HUES48 (cell line): ENCODE measurements at regions not wholly inside any gene's neighbourhood (a gene's known extent, or its start where the extent isn't known, plus 50 kb on each side); places are given as distances from the start of the nearest gene placed in this dataset.
"Not testable (repeated sequence)": the region's sequence is repeated elsewhere in the genome, so short reads cannot be mapped to it uniquely, and the experiment has no call there.

Source experiments
- H3K27ac ChIP-seq: one replicate; pipeline ENCODE4 v1.7.0; 2013; ENCODE audit warnings: low read depth, low read length, inconsistent platforms
- H3K27me3 ChIP-seq: 2 replicates; pipeline ENCODE4 v1.6.1; 2013; ENCODE audit warnings: mild to moderate bottlenecking, low read length; ENCODE audit not compliant: control insufficient read depth, insufficient read depth
- H3K36me3 ChIP-seq: 2 replicates; pipeline ENCODE4 v1.6.1; 2013; ENCODE audit warnings: low read length; ENCODE audit not compliant: control insufficient read depth, insufficient read depth
- H3K4me1 ChIP-seq: 2 replicates; pipeline ENCODE4 v1.6.1; 2013; ENCODE audit warnings: mild to moderate bottlenecking, low read length; ENCODE audit not compliant: control insufficient read depth, insufficient read depth
- H3K4me3 ChIP-seq: 2 replicates; pipeline ENCODE4 v1.5.1; 2013; ENCODE audit warnings: mild to moderate bottlenecking, low read depth, low read length
- H3K9ac ChIP-seq: 2 replicates; pipeline ENCODE4 v1.6.1; 2013; ENCODE audit warnings: mild to moderate bottlenecking, low read depth, low read length, moderate library complexity
- H3K9me3 ChIP-seq: 2 replicates; pipeline ENCODE4 v1.6.1; 2013; ENCODE audit warnings: low read length; ENCODE audit not compliant: control insufficient read depth, insufficient read depth

GRCh38 chr11:98729118-98729517 lies 291.6 kb upstream of the CNTN5 start:
- Histone ChIP-seq H3K9ac (no peak overlapping the region), H3K36me3 (no peaks in the 10 kb centered on the region), H3K9me3 (no peaks in the 10 kb centered on the region), H3K4me3 (no peak overlapping the region), H3K27me3 (no peaks in the 10 kb centered on the region), H3K4me1 (no peaks in the 10 kb centered on the region), H3K27ac (no peak overlapping the region)

GRCh38 chr11:98732947-98733346 lies 287.8 kb upstream of the CNTN5 start:
- H3K9ac ChIP-seq = no peak overlapping the region
- H3K4me1 ChIP-seq = no peaks in the 10 kb centered on the region
- H3K9me3 ChIP-seq = no peaks in the 10 kb centered on the region
- no peak overlapping the region for H3K27ac ChIP-seq
- no peaks in the 10 kb centered on the region for H3K27me3 ChIP-seq
- no peaks in the 10 kb centered on the region for H3K36me3 ChIP-seq
- no peak overlapping the region for H3K4me3 ChIP-seq

- H3K9me3 ChIP-seq, H3K9ac ChIP-seq, H3K36me3 ChIP-seq, H3K4me3 ChIP-seq, H3K27me3 ChIP-seq, H3K4me1 ChIP-seq, H3K27ac ChIP-seq: not testable (repeated sequence)
Observed at GRCh38 chr11:98733378-98733777, 287.4 kb upstream of the CNTN5 start.

- Histone ChIP-seq H3K4me1 (no peaks in the 10 kb centered on the region), H3K27ac (no peak overlapping the region)
Observed at GRCh38 chr11:98734686-98735085, 286.1 kb upstream of the CNTN5 start.

GRCh38 chr11:98736833-98737232 lies 283.9 kb upstream of the CNTN5 start:
- no peak overlapping the region for H3K27ac ChIP-seq
- no peak overlapping the region for H3K4me3 ChIP-seq
- H3K9ac ChIP-seq = no peak overlapping the region
- no peaks in the 10 kb centered on the region for H3K9me3 ChIP-seq
- no peaks in the 10 kb centered on the region for H3K36me3 ChIP-seq
- no peaks in the 10 kb centered on the region for H3K4me1 ChIP-seq
- H3K27me3 ChIP-seq = no peaks in the 10 kb centered on the region

More at GRCh38 chr11:98734686-98735085, 286.1 kb upstream of the CNTN5 start:
- Histone ChIP-seq H3K4me3 (no peak overlapping the region), H3K9me3 (no peaks in the 10 kb centered on the region), H3K36me3 (no peaks in the 10 kb centered on the region), H3K9ac (no peak overlapping the region), H3K27me3 (no peaks in the 10 kb centered on the region)

- no peak overlapping the region for H3K9ac ChIP-seq
- H3K36me3 ChIP-seq = no peaks in the 10 kb centered on the region
- H3K9me3 ChIP-seq = no peaks in the 10 kb centered on the region
- H3K4me1 ChIP-seq = no peaks in the 10 kb centered on the region
- H3K27me3 ChIP-seq = no peaks in the 10 kb centered on the region
- H3K27ac ChIP-seq = no peak overlapping the region
- H3K4me3 ChIP-seq = no peak overlapping the region
Observed at GRCh38 chr11:98740321-98740720, 280.4 kb upstream of the CNTN5 start.

- not testable (repeated sequence) for H3K36me3 ChIP-seq, H3K4me3 ChIP-seq, H3K4me1 ChIP-seq, H3K27ac ChIP-seq, H3K9ac ChIP-seq, H3K27me3 ChIP-seq
- peaks cover 30% of the 10 kb centered on the region for H3K9me3 ChIP-seq
Observed at GRCh38 chr11:98763446-98763845, 257.3 kb upstream of the CNTN5 start.

- H3K4me1 ChIP-seq = no peaks in the 10 kb centered on the region; the same call in 1 of the 2 replicates
- peaks cover 18% of the 10 kb centered on the region for H3K9me3 ChIP-seq
- H3K36me3 ChIP-seq = no peaks in the 10 kb centered on the region
Observed at GRCh38 chr11:98766903-98767302, 253.8 kb upstream of the CNTN5 start.

GRCh38 chr11:98770046-98770445 lies 250.7 kb upstream of the CNTN5 start:
- not testable (repeated sequence) for H3K9me3 ChIP-seq, H3K9ac ChIP-seq, H3K36me3 ChIP-seq, H3K27ac ChIP-seq, H3K27me3 ChIP-seq, H3K4me3 ChIP-seq, H3K4me1 ChIP-seq

More at GRCh38 chr11:98766903-98767302, 253.8 kb upstream of the CNTN5 start:
- H3K4me3 ChIP-seq = no peak overlapping the region
- H3K9ac ChIP-seq = no peak overlapping the region
- no peak overlapping the region for H3K27ac ChIP-seq
- no peaks in the 10 kb centered on the region for H3K27me3 ChIP-seq

GRCh38 chr11:98771791-98772190 lies 249.0 kb upstream of the CNTN5 start:
- H3K4me3 ChIP-seq = no peak overlapping the region
- no peak overlapping the region for H3K9ac ChIP-seq
- H3K27me3 ChIP-seq = no peaks in the 10 kb centered on the region
- no peaks in the 10 kb centered on the region; the same call in 1 of the 2 replicates for H3K4me1 ChIP-seq
- no peaks in the 10 kb centered on the region; the same call in 1 of the 2 replicates for H3K9me3 ChIP-seq
- no peaks in the 10 kb centered on the region for H3K36me3 ChIP-seq
- H3K27ac ChIP-seq = no peak overlapping the region

GRCh38 chr11:98772893-98773292 lies 247.9 kb upstream of the CNTN5 start:
- H3K4me3 ChIP-seq = no peak overlapping the region
- H3K9me3 ChIP-seq = no peaks in the 10 kb centered on the region; the same call in 1 of the 2 replicates

GRCh38 chr11:98793276-98793675 lies 227.5 kb upstream of the CNTN5 start:
- Histone ChIP-seq H3K27me3 (no peaks in the 10 kb centered on the region), H3K27ac (no peak overlapping the region), H3K9ac (no peak overlapping the region), H3K4me1 (no peaks in the 10 kb centered on the region), H3K9me3 (no peaks in the 10 kb centered on the region), H3K36me3 (no peaks in the 10 kb centered on the region), H3K4me3 (no peak overlapping the region)

More at GRCh38 chr11:98772893-98773292, 247.9 kb upstream of the CNTN5 start:
- H3K9ac ChIP-seq = no peak overlapping the region
- H3K27ac ChIP-seq = no peak overlapping the region
- no peaks in the 10 kb centered on the region for H3K27me3 ChIP-seq
- H3K36me3 ChIP-seq = no peaks in the 10 kb centered on the region
- H3K4me1 ChIP-seq = no peaks in the 10 kb centered on the region
